ENCODE measurements at regions not wholly inside any gene's neighbourhood (a gene's known extent, or its start where the extent isn't known, plus 50 kb on each side); places are given as distances from the start of the nearest gene placed in this dataset.

- 92% methylated on average over 15 of the region's 22 CpGs for WGBS (ENCODE audit: insufficient coverage)
- no peaks in the 10 kb centered on the region for H3K4me1 ChIP-seq (ENCODE audit: control insufficient read depth in 1 of 2, extremely low read depth in 1 of 2, insufficient read depth in 2 of 2, low read length in 2 of 2)
- Mint-ChIP-seq H3K27ac (no peak overlapping the region), H3K36me3 (no peaks in the 10 kb centered on the region), H3K4me1 (no peaks in the 10 kb centered on the region), H3K4me3 (no peak overlapping the region), H3K27me3 (peaks cover 0 to 7% of the 10 kb centered on the region in 2 donors), H3K9me3 (peaks cover 0 to 18% (median 9%) of the 10 kb centered on the region in 3 donors)
- POLR2A ChIA-PET: no interaction called here
- H3K4me3 ChIP-seq (ENCODE audit: control insufficient read depth in 1 of 2, extremely low read depth in 1 of 2, low read length in 1 of 2): no peak overlapping the region
- CTCF ChIA-PET: no interaction called here
- no peak overlapping the region for H3K27ac ChIP-seq (ENCODE audit: low read length)
- ATAC-seq (replicated peaks in 1 of 4): no peak
- no peaks in the 10 kb centered on the region for H3K36me3 ChIP-seq (ENCODE audit: control insufficient read depth in 2 of 2, extremely low read depth in 1 of 2, insufficient read depth in 1 of 2, low read length in 1 of 2)
- H3K27me3 ChIP-seq (replicated peaks in 1 of 2; ENCODE audit: control insufficient read depth in 2 of 2, extremely low read depth in 1 of 2, insufficient read depth in 2 of 2, low read length in 1 of 2): no peaks in the 10 kb centered on the region
- no peak for DNase-seq
- no peaks in the 10 kb centered on the region for H3K9me3 ChIP-seq
These were observed 189.5 kb upstream of the CYRIA start for GRCh38 chr2:16855183-16855582.

- POLR2A ChIA-PET: no interaction called here
- no CpG with 5 or more reads among the region's 4 CpGs for WGBS (ENCODE audit: insufficient coverage)
- Mint-ChIP-seq H3K36me3 (no peaks in the 10 kb centered on the region), H3K9me3 (peaks cover 0 to 7% (median 0%) of the 10 kb centered on the region in 3 donors), H3K27me3 (peaks cover 0 to 4% of the 10 kb centered on the region in 2 donors), H3K4me3 (no peak overlapping the region), H3K27ac (no peak overlapping the region), H3K4me1 (no peaks in the 10 kb centered on the region)
- no peaks in the 10 kb centered on the region for H3K4me1 ChIP-seq (ENCODE audit: control insufficient read depth in 1 of 2, extremely low read depth in 1 of 2, insufficient read depth in 2 of 2, low read length in 2 of 2)
- H3K36me3 ChIP-seq (ENCODE audit: control insufficient read depth in 2 of 2, extremely low read depth in 1 of 2, insufficient read depth in 1 of 2, low read length in 1 of 2): no peaks in the 10 kb centered on the region
- CTCF ChIA-PET: no interaction called here
- H3K9me3 ChIP-seq: no peaks in the 10 kb centered on the region
- no peak overlapping the region for H3K4me3 ChIP-seq (ENCODE audit: control insufficient read depth in 1 of 2, extremely low read depth in 1 of 2, low read length in 1 of 2)
- DNase-seq (no peak), ATAC-seq (replicated peaks in 1 of 4) (no peak)
- no peaks in the 10 kb centered on the region for H3K27me3 ChIP-seq (replicated peaks in 1 of 2; ENCODE audit: control insufficient read depth in 2 of 2, extremely low read depth in 1 of 2, insufficient read depth in 2 of 2, low read length in 1 of 2)
- no peak overlapping the region for H3K27ac ChIP-seq (ENCODE audit: low read length)
These were observed 187.5 kb upstream of the CYRIA start for GRCh38 chr2:16853088-16853487.

GRCh38 chr2:16852651-16853050, 187.0 kb upstream of the CYRIA start:
- Histone ChIP-seq H3K27ac (ENCODE audit: low read length) (no peak overlapping the region), H3K4me1 (ENCODE audit: control insufficient read depth in 1 of 2, extremely low read depth in 1 of 2, insufficient read depth in 2 of 2, low read length in 2 of 2) (no peaks in the 10 kb centered on the region), H3K36me3 (ENCODE audit: control insufficient read depth in 2 of 2, extremely low read depth in 1 of 2, insufficient read depth in 1 of 2, low read length in 1 of 2) (no peaks in the 10 kb centered on the region), H3K9me3 (no peaks in the 10 kb centered on the region), H3K4me3 (ENCODE audit: control insufficient read depth in 1 of 2, extremely low read depth in 1 of 2, low read length in 1 of 2) (no peak overlapping the region), H3K27me3 (replicated peaks in 1 of 2; ENCODE audit: control insufficient read depth in 2 of 2, extremely low read depth in 1 of 2, insufficient read depth in 2 of 2, low read length in 1 of 2) (no peaks in the 10 kb centered on the region)
- Mint-ChIP-seq H3K9me3 (peaks cover 0 to 3% (median 0%) of the 10 kb centered on the region in 3 donors), H3K36me3 (no peaks in the 10 kb centered on the region), H3K27me3 (no peaks in the 10 kb centered on the region), H3K27ac (no peak overlapping the region), H3K4me1 (no peaks in the 10 kb centered on the region), H3K4me3 (no peak overlapping the region)
- ChIA-PET CTCF (no interaction called here), POLR2A (no interaction called here)
- DNase-seq (no peak), ATAC-seq (replicated peaks in 1 of 4) (no peak)
- no CpG with 5 or more reads among the region's 2 CpGs for WGBS (ENCODE audit: insufficient coverage)

- no peaks in the 10 kb centered on the region for H3K4me1 ChIP-seq (ENCODE audit: control insufficient read depth in 1 of 2, extremely low read depth in 1 of 2, insufficient read depth in 2 of 2, low read length in 2 of 2)
- H3K9me3 Mint-ChIP-seq: peaks cover 0 to 3% (median 0%) of the 10 kb centered on the region in 3 donors
- DNase-seq (no peak), ATAC-seq (replicated peaks in 1 of 4) (no peak)
- H3K27me3 Mint-ChIP-seq: no peaks in the 10 kb centered on the region
- H3K9me3 ChIP-seq: no peaks in the 10 kb centered on the region
- H3K4me1 Mint-ChIP-seq: no peaks in the 10 kb centered on the region
- H3K4me3 Mint-ChIP-seq: no peak overlapping the region
- no peak overlapping the region for H3K27ac ChIP-seq (ENCODE audit: low read length)
- H3K27me3 ChIP-seq (replicated peaks in 1 of 2; ENCODE audit: control insufficient read depth in 2 of 2, extremely low read depth in 1 of 2, insufficient read depth in 2 of 2, low read length in 1 of 2): no peaks in the 10 kb centered on the region
- H3K4me3 ChIP-seq (ENCODE audit: control insufficient read depth in 1 of 2, extremely low read depth in 1 of 2, low read length in 1 of 2): no peak overlapping the region
- H3K27ac Mint-ChIP-seq: no peak overlapping the region
- CTCF ChIA-PET: no interaction called here
- POLR2A ChIA-PET: no interaction called here
- H3K36me3 ChIP-seq (ENCODE audit: control insufficient read depth in 2 of 2, extremely low read depth in 1 of 2, insufficient read depth in 1 of 2, low read length in 1 of 2): no peaks in the 10 kb centered on the region
- no peaks in the 10 kb centered on the region for H3K36me3 Mint-ChIP-seq
These were observed 185.5 kb upstream of the CYRIA start for GRCh38 chr2:16851126-16851525.

- ATAC-seq (replicated peaks in 1 of 4): no peak
- H3K4me3 ChIP-seq (ENCODE audit: control insufficient read depth in 1 of 2, extremely low read depth in 1 of 2, low read length in 1 of 2): no peak overlapping the region
- no peak for DNase-seq
- Mint-ChIP-seq H3K9me3 (peaks cover 0 to 8% (median 0%) of the 10 kb centered on the region in 3 donors), H3K27me3 (peaks cover 0 to 13% of the 10 kb centered on the region in 2 donors), H3K27ac (no peak overlapping the region), H3K36me3 (no peaks in the 10 kb centered on the region), H3K4me1 (no peaks in the 10 kb centered on the region), H3K4me3 (no peak overlapping the region)
- 82% methylated on average over 6 of the region's 9 CpGs for WGBS (ENCODE audit: insufficient coverage)
- POLR2A ChIA-PET: no interaction called here
- H3K4me1 ChIP-seq (ENCODE audit: control insufficient read depth in 1 of 2, extremely low read depth in 1 of 2, insufficient read depth in 2 of 2, low read length in 2 of 2): no peaks in the 10 kb centered on the region
- no peak overlapping the region for H3K27ac ChIP-seq (ENCODE audit: low read length)
- peaks cover 0 to 2% of the 10 kb centered on the region in 2 experiments for H3K27me3 ChIP-seq (replicated peaks in 1 of 2; ENCODE audit: control insufficient read depth in 2 of 2, extremely low read depth in 1 of 2, insufficient read depth in 2 of 2, low read length in 1 of 2)
- CTCF ChIA-PET: no interaction called here
- no peaks in the 10 kb centered on the region for H3K36me3 ChIP-seq (ENCODE audit: control insufficient read depth in 2 of 2, extremely low read depth in 1 of 2, insufficient read depth in 1 of 2, low read length in 1 of 2)
- no peaks in the 10 kb centered on the region for H3K9me3 ChIP-seq
These were observed 175.0 kb upstream of the CYRIA start for GRCh38 chr2:16840496-16841172.

GRCh38 chr2:16832910-16833309, 167.3 kb upstream of the CYRIA start:
- Histone ChIP-seq H3K27me3 (replicated peaks in 1 of 2; ENCODE audit: control insufficient read depth in 2 of 2, extremely low read depth in 1 of 2, insufficient read depth in 2 of 2, low read length in 1 of 2) (peaks cover 0 to 2% of the 10 kb centered on the region in 2 experiments), H3K36me3 (ENCODE audit: control insufficient read depth in 2 of 2, extremely low read depth in 1 of 2, insufficient read depth in 1 of 2, low read length in 1 of 2) (no peaks in the 10 kb centered on the region), H3K4me1 (ENCODE audit: control insufficient read depth in 1 of 2, extremely low read depth in 1 of 2, insufficient read depth in 2 of 2, low read length in 2 of 2) (no peaks in the 10 kb centered on the region), H3K27ac (ENCODE audit: low read length) (no peak overlapping the region), H3K4me3 (ENCODE audit: control insufficient read depth in 1 of 2, extremely low read depth in 1 of 2, low read length in 1 of 2) (no peak overlapping the region), H3K9me3 (no peaks in the 10 kb centered on the region)
- H3K9me3 Mint-ChIP-seq: no peaks in the 10 kb centered on the region
- CTCF ChIA-PET: no interaction called here
- no peaks in the 10 kb centered on the region for H3K27me3 Mint-ChIP-seq
- POLR2A ChIA-PET: no interaction called here
- H3K27ac Mint-ChIP-seq: no peak overlapping the region
- ATAC-seq (replicated peaks in 1 of 4) (no peak), DNase-seq (no peak)
- H3K36me3 Mint-ChIP-seq: no peaks in the 10 kb centered on the region
- H3K4me3 Mint-ChIP-seq: no peak overlapping the region
- no peaks in the 10 kb centered on the region for H3K4me1 Mint-ChIP-seq

GRCh38 chr2:16828828-16829160, 163.2 kb upstream of the CYRIA start:
- H3K4me3 ChIP-seq (ENCODE audit: control insufficient read depth in 1 of 2, extremely low read depth in 1 of 2, low read length in 1 of 2): no peak overlapping the region
- H3K27me3 Mint-ChIP-seq: peaks cover 0 to 3% of the 10 kb centered on the region in 2 donors
- POLR2A ChIA-PET: no interaction called here

More at GRCh38 chr2:16828828-16829160, 163.2 kb upstream of the CYRIA start:
- DNase-seq (no peak), ATAC-seq (replicated peaks in 1 of 4) (no peak)
- no peaks in the 10 kb centered on the region for H3K9me3 ChIP-seq
- H3K27ac ChIP-seq (ENCODE audit: low read length): no peak overlapping the region
- Mint-ChIP-seq H3K4me1 (no peaks in the 10 kb centered on the region), H3K9me3 (no peaks in the 10 kb centered on the region), H3K4me3 (no peak overlapping the region), H3K36me3 (no peaks in the 10 kb centered on the region), H3K27ac (no peak overlapping the region)
- CTCF ChIA-PET: no interaction called here
- no CpG with 5 or more reads among the region's 3 CpGs for WGBS (ENCODE audit: insufficient coverage)
- H3K36me3 ChIP-seq (ENCODE audit: control insufficient read depth in 2 of 2, extremely low read depth in 1 of 2, insufficient read depth in 1 of 2, low read length in 1 of 2): no peaks in the 10 kb centered on the region
- H3K4me1 ChIP-seq (ENCODE audit: control insufficient read depth in 1 of 2, extremely low read depth in 1 of 2, insufficient read depth in 2 of 2, low read length in 2 of 2): no peaks in the 10 kb centered on the region
- peaks cover 0 to 2% of the 10 kb centered on the region in 2 experiments for H3K27me3 ChIP-seq (replicated peaks in 1 of 2; ENCODE audit: control insufficient read depth in 2 of 2, extremely low read depth in 1 of 2, insufficient read depth in 2 of 2, low read length in 1 of 2)
